ENCODE measurements at regions not wholly inside any gene's neighbourhood (a gene's known extent, or its start where the extent isn't known, plus 50 kb on each side); places are given as distances from the start of the nearest gene placed in this dataset.

GRCh38 chr16:59586331-59586730 is 852.2 kb upstream of the GOT2 start:
- no peak overlapping the region for H3K27ac ChIP-seq
- H3K27me3 ChIP-seq = no peaks in the 10 kb centered on the region
- intact Hi-C loops (cut with DNase I) = no loop called here
- no peaks in the 10 kb centered on the region for H3K4me1 ChIP-seq
- H3K36me3 ChIP-seq = no peaks in the 10 kb centered on the region
- no peak for DNase-seq
- 34 to 86% methylated on average over 1 of the region's 1 CpG for WGBS, 2 donors
- no peaks in the 10 kb centered on the region for H3K9me3 ChIP-seq
- H3K4me3 ChIP-seq = no peak overlapping the region
- no peak for TF ChIP-seq CTCF (IDR thresholded peaks at IDR 0.05)

GRCh38 chr16:59574296-59574695 is 840.2 kb upstream of the GOT2 start:
- DNase-seq = no peak
- H3K4me3 ChIP-seq = no peak overlapping the region
- H3K9me3 ChIP-seq = peaks cover 0 to 4% (median 0%) of the 10 kb centered on the region in 4 donors
- no peaks in the 10 kb centered on the region for H3K27me3 ChIP-seq
- intact Hi-C loops (cut with DNase I) = no loop called here
- H3K36me3 ChIP-seq = no peaks in the 10 kb centered on the region
- H3K4me1 ChIP-seq = peaks cover 0 to 7% (median 0%) of the 10 kb centered on the region in 4 donors
- TF ChIP-seq POLR2AphosphoS5 (IDR thresholded peaks at IDR 0.05) (no peak), EP300 (IDR thresholded peaks at IDR 0.05) (no peak), POLR2A (IDR thresholded peaks at IDR 0.05) (no peak)
- H3K27ac ChIP-seq = no peak overlapping the region
- WGBS, 2 donors = 84 to 92% methylated on average over 1 of the region's 1 CpG

- Histone ChIP-seq H3K4me1 (peaks cover 0 to 10% (median 0%) of the 10 kb centered on the region in 4 donors), H3K4me3 (no peak overlapping the region), H3K36me3 (no peaks in the 10 kb centered on the region), H3K9me3 (peaks cover 0 to 2% (median 0%) of the 10 kb centered on the region in 4 donors), H3K27ac (no peak overlapping the region), H3K27me3 (no peaks in the 10 kb centered on the region)
- 90 to 92% methylated on average over 5 of the region's 5 CpGs for WGBS, 2 donors
- intact Hi-C loops (cut with DNase I) = no loop called here
- no peak for DNase-seq
- TF ChIP-seq POLR2A (IDR thresholded peaks at IDR 0.05) = no peak
- no peak for TF ChIP-seq POLR2AphosphoS5 (IDR thresholded peaks at IDR 0.05)
- TF ChIP-seq EP300 (IDR thresholded peaks at IDR 0.05) = no peak
- TF ChIP-seq CTCF (IDR thresholded peaks at IDR 0.05) = no peak
Observed at GRCh38 chr16:59573528-59574271, 839.6 kb upstream of the GOT2 start.

- Histone ChIP-seq H3K27ac (no peak overlapping the region), H3K9me3 (peaks cover 0 to 4% (median 0%) of the 10 kb centered on the region in 4 donors), H3K4me1 (peaks cover 0 to 10% (median 0%) of the 10 kb centered on the region in 4 donors), H3K27me3 (no peaks in the 10 kb centered on the region), H3K4me3 (no peak overlapping the region), H3K36me3 (no peaks in the 10 kb centered on the region)
- intact Hi-C loops (cut with DNase I) = no loop called here
- TF ChIP-seq POLR2AphosphoS5 (IDR thresholded peaks at IDR 0.05) (no peak), EP300 (IDR thresholded peaks at IDR 0.05) (no peak), POLR2A (IDR thresholded peaks at IDR 0.05) (no peak), CTCF (IDR thresholded peaks at IDR 0.05) (no peak)
- no peak for DNase-seq
- 82 to 85% methylated on average over 5 of the region's 5 CpGs for WGBS, 2 donors
Observed at GRCh38 chr16:59567496-59567895, 833.4 kb upstream of the GOT2 start.

DNA sequence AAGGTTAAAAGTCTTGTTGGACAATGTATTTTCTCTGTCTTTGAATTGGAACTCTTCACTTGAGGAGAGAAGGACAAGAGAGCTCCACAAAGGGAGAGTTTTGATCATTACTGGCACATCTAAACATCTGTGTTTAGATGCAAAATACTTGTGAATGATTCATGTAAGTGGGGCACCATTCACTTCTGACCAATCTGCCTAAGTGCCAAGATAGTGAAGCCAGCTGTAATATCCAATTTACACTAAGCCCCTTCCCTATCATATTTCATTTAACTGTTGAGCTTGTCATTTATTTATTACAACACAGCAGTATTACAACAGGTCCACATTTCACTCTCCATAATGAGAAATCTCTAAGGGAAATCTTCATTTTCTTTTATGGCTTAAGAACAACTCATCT is 832.3 kb upstream of the GOT2 start:
- H3K4me3 ChIP-seq = no peak overlapping the region
- no peak for DNase-seq
- intact Hi-C loops (cut with DNase I) = no loop called here
- TF ChIP-seq POLR2A (IDR thresholded peaks at IDR 0.05) (no peak), EP300 (IDR thresholded peaks at IDR 0.05) (no peak), POLR2AphosphoS5 (IDR thresholded peaks at IDR 0.05) (no peak)
- peaks cover 0 to 4% (median 0%) of the 10 kb centered on the region in 4 donors for H3K9me3 ChIP-seq
- no peak overlapping the region for H3K27ac ChIP-seq
- no peaks in the 10 kb centered on the region for H3K36me3 ChIP-seq
- H3K27me3 ChIP-seq = no peaks in the 10 kb centered on the region
- H3K4me1 ChIP-seq = peaks cover 0 to 10% (median 0%) of the 10 kb centered on the region in 4 donors

DNA sequence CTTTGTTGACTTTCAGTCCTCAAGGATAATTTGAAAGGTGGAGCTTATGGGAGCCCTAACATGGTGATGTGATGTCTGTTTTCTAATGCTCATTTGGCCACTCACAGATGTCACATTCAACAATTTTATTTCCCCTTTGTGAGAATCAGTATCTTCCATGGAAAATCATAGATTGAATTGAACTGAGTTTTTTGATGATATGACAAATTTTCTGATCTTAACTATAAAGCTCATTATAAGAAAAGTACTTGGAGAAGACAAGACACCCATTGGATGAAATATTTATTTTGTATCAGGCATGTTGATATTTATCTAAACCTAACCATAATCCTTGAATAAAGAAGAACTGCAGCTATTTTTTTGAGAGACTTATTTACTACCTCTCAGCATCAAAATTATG is 824.6 kb upstream of the GOT2 start:
- Histone ChIP-seq H3K27me3 (no peaks in the 10 kb centered on the region), H3K4me3 (no peak overlapping the region), H3K36me3 (no peaks in the 10 kb centered on the region), H3K9me3 (no peaks in the 10 kb centered on the region), H3K4me1 (no peaks in the 10 kb centered on the region), H3K27ac (no peak overlapping the region)
- DNase-seq = no peak
- intact Hi-C loops (cut with DNase I) = no loop called here
- TF ChIP-seq POLR2AphosphoS5 (IDR thresholded peaks at IDR 0.05) = no peak
- TF ChIP-seq POLR2A (IDR thresholded peaks at IDR 0.05) = no peak
- TF ChIP-seq EP300 (IDR thresholded peaks at IDR 0.05) = no peak
- TF ChIP-seq CTCF (IDR thresholded peaks at IDR 0.05) = no peak
